SK-N-SH (cell line): ENCODE measurements at regions not wholly inside any gene's neighbourhood (a gene's known extent, or its start where the extent isn't known, plus 50 kb on each side); places are given as distances from the start of the nearest gene placed in this dataset.

Experiments
- CTCF ChIA-PET: fragments of 300-600, 350-600 bp; formaldehyde crosslinking; extraction: SDS; loops from one replicate; lab custom pipeline; 2021; lab: Yijun Ruan, JAX
- POLR2A ChIA-PET: fragments of 350-600 bp; sonication (Branson Sonifier 250); formaldehyde crosslinking; extraction: SDS; loops from one replicate; lab custom pipeline; 2020; ENCODE audit warnings: antibody characterized with exemption, inconsistent platforms; lab: Yijun Ruan, JAX
- DNase-seq: peaks from one replicate; pipeline ENCODE4 v3.0.0; 2012
- H2AFZ ChIP-seq: fragments of 200-600 bp; sonication (generic); 2 replicates; pipeline ENCODE4 v1.8.1; 2016; ENCODE audit warnings: antibody characterized with exemption, mild to moderate bottlenecking, low read depth
- H3F3A ChIP-seq: fragments of 200-600 bp; sonication (generic); replicated peaks from 2 replicates; pipeline ENCODE3; 2016; ENCODE audit warnings: antibody characterized with exemption, mild to moderate bottlenecking; ENCODE audit not compliant: insufficient read depth
- H3K27ac ChIP-seq, 2 experiments: fragments of 200-500 bp in 1 of 2; fragments of 200-600 bp in 1 of 2; sonication (Bioruptor generic) in 1 of 2; sonication (generic), shearing (Covaris generic) in 1 of 2; 2 replicates each; pipeline versions ENCODE4 v1.5.1 to v1.6.1; 2014 to 2016; ENCODE audit warnings: low read depth in 2 of 2, inconsistent platforms in 1 of 2, low read length in 1 of 2, mild to moderate bottlenecking in 1 of 2, mixed read lengths in 1 of 2
- H3K27me3 ChIP-seq: fragments of 200-600 bp; sonication (generic), shearing (Covaris generic); 2 replicates; pipeline ENCODE4 v1.6.1; 2016; ENCODE audit warnings: mixed run types; ENCODE audit not compliant: insufficient read depth
- H3K36me3 ChIP-seq, 2 experiments: fragments of 200-500 bp in 1 of 2; fragments of 200-600 bp in 1 of 2; sonication (Bioruptor generic) in 1 of 2; sonication (generic) in 1 of 2; replicated peaks in 1 of 2; 2 replicates each; pipeline versions ENCODE3 to v1.5.1; 2014 to 2016; ENCODE audit warnings: low read length in 1 of 2, mild to moderate bottlenecking in 1 of 2; ENCODE audit not compliant: insufficient read depth in 2 of 2, control insufficient read depth in 1 of 2
- H3K4me1 ChIP-seq, 2 experiments: fragments of 200-500 bp in 1 of 2; fragments of 200-600 bp in 1 of 2; sonication (Bioruptor generic) in 1 of 2; sonication (generic), shearing (Covaris generic) in 1 of 2; 2 replicates each; pipeline versions ENCODE4 v1.5.1 to v1.6.1; 2014 to 2016; ENCODE audit warnings: low read depth in 1 of 2, low read length in 1 of 2, mixed run types in 1 of 2; ENCODE audit not compliant: insufficient read depth in 2 of 2, control insufficient read depth in 1 of 2
- H3K4me2 ChIP-seq: fragments of 200-600 bp; sonication (generic), shearing (Covaris generic); 2 replicates; pipeline ENCODE4 v1.6.1; 2017; ENCODE audit warnings: mixed run types
- H3K4me3 ChIP-seq, 2 experiments: fragments of 200-500 bp in 1 of 2; fragments of 200-600 bp in 1 of 2; sonication (Bioruptor generic) in 1 of 2; sonication (generic), shearing (Covaris generic) in 1 of 2; 2 replicates each; pipeline versions ENCODE4 v1.5.1 to v1.8.1; 2014 to 2016; ENCODE audit warnings: low read depth in 2 of 2, inconsistent platforms in 1 of 2, low read length in 1 of 2, mild to moderate bottlenecking in 1 of 2, mixed read lengths in 1 of 2, moderate library complexity in 1 of 2
- H3K79me2 ChIP-seq: fragments of 200-600 bp; sonication (generic); 2 replicates; pipeline ENCODE4 v1.8.1; 2017; ENCODE audit warnings: mild to moderate bottlenecking; ENCODE audit not compliant: insufficient read depth
- H3K9ac ChIP-seq: fragments of 200-600 bp; sonication (generic); 2 replicates; pipeline ENCODE4 v1.6.1; 2017; ENCODE audit warnings: mixed run types
- H3K9me2 ChIP-seq: fragments of 200-600 bp; sonication (generic); 2 replicates; pipeline ENCODE4 v1.6.1; 2017; ENCODE audit warnings: mixed run types
- H3K9me3 ChIP-seq: fragments of 200-600 bp; sonication (generic); 2 replicates; pipeline ENCODE4 v1.6.1; 2017; ENCODE audit warnings: mixed run types, mild to moderate bottlenecking, moderate library complexity
- H4K20me1 ChIP-seq: fragments of 200-600 bp; sonication (generic); 2 replicates; pipeline ENCODE4 v1.6.1; 2017; ENCODE audit warnings: mild to moderate bottlenecking, mixed run types; ENCODE audit not compliant: insufficient read depth
- CTCF ChIP-seq: fragments of 200-600 bp; sonication (generic); IDR thresholded peaks from 2 replicates; pipeline ENCODE4 v1.6.1; 2017; ENCODE audit warnings: antibody characterized with exemption, mild to moderate bottlenecking, moderate library complexity
- ELF1 ChIP-seq: IDR thresholded peaks from 2 replicates; pipeline ENCODE4 v1.4.0; 2012
- EP300 ChIP-seq, 2 experiments: IDR thresholded peaks; 2 replicates each; pipeline versions ENCODE4 v1.4.0 to v1.6.1; 2012; ENCODE audit warnings: borderline replicate concordance in 1 of 2, low read depth in 1 of 2, low read length in 1 of 2
- EZH2phosphoT487 ChIP-seq: fragments of 200-600 bp; sonication (generic); IDR thresholded peaks from 2 replicates; pipeline ENCODE4 v1.6.1; 2017; ENCODE audit warnings: low read depth, mixed run types, mild to moderate bottlenecking, antibody characterized with exemption, moderate library complexity, borderline replicate concordance
- FOXM1 ChIP-seq: IDR thresholded peaks from 2 replicates; pipeline ENCODE4 v1.4.0; 2012; ENCODE audit warnings: low read depth, mild to moderate bottlenecking
- GABPA ChIP-seq: IDR thresholded peaks from 2 replicates; pipeline ENCODE4 v1.4.0; 2012; ENCODE audit warnings: low read depth, mild to moderate bottlenecking
- GATA2 ChIP-seq: sonication (generic); formaldehyde crosslinking; IDR thresholded peaks from 2 replicates; pipeline ENCODE4 v1.5.0; 2020; ENCODE audit warnings: mild to moderate bottlenecking, missing genetic modification reagents
- JUND ChIP-seq: IDR thresholded peaks from 2 replicates; pipeline ENCODE4 v1.4.0; 2012
- MEF2A ChIP-seq: IDR thresholded peaks from 2 replicates; pipeline ENCODE4 v1.4.0; 2012; ENCODE audit warnings: low read depth, borderline replicate concordance
- NRF1 ChIP-seq: IDR thresholded peaks from 2 replicates; pipeline ENCODE4 v1.6.1; 2012; ENCODE audit warnings: low read depth, mild to moderate bottlenecking, low read length
- RAD21 ChIP-seq: IDR thresholded peaks from 2 replicates; pipeline ENCODE4 v1.6.1; 2012; ENCODE audit warnings: mild to moderate bottlenecking, low read length
- RCOR1 ChIP-seq: fragments of 150-350 bp; IDR thresholded peaks from 2 replicates; pipeline ENCODE4 v1.6.1; 2017; ENCODE audit warnings: antibody characterized with exemption, low read length
- REST ChIP-seq: IDR thresholded peaks from 2 replicates; pipeline ENCODE4 v1.6.1; 2012; ENCODE audit warnings: mild to moderate bottlenecking, low read depth, low read length, moderate library complexity
- RFX5 ChIP-seq: IDR thresholded peaks from 2 replicates; pipeline ENCODE4 v1.6.1; 2012; ENCODE audit warnings: mild to moderate bottlenecking, improper control_type of control experiment, low read length
- TAF1 ChIP-seq: IDR thresholded peaks from 2 replicates; pipeline ENCODE4 v1.6.1; 2012; ENCODE audit warnings: low read depth, mild to moderate bottlenecking, low read length, moderate library complexity, borderline replicate concordance
- TEAD4 ChIP-seq: IDR thresholded peaks from 2 replicates; pipeline ENCODE4 v1.4.0; 2012; ENCODE audit warnings: mild to moderate bottlenecking, borderline replicate concordance; ENCODE audit not compliant: insufficient read depth
- USF2 ChIP-seq: fragments of 150-350 bp; IDR thresholded peaks from 2 replicates; pipeline ENCODE4 v1.6.1; 2017; ENCODE audit warnings: antibody characterized with exemption, low read length, low read depth, borderline replicate concordance
- YY1 ChIP-seq: IDR thresholded peaks from 2 replicates; pipeline ENCODE4 v1.4.0; 2012; ENCODE audit warnings: low read depth, mild to moderate bottlenecking
- ZBTB33 ChIP-seq: IDR thresholded peaks from 2 replicates; pipeline ENCODE4 v1.4.0; 2012; ENCODE audit warnings: low read depth, borderline replicate concordance

- TF ChIP-seq TEAD4 (no peak), EP300 (IDR thresholded peaks at IDR 0.05; ENCODE audit: borderline replicate concordance in 1 of 2, low read depth in 1 of 2, low read length in 1 of 2) (no peak), EZH2phosphoT487 (no peak), NRF1 (no peak), ZBTB33 (no peak), CTCF (no peak), MEF2A (no peak), JUND (no peak)
- TF ChIP-seq, all 33 proteins: peak for 0
Measured at GRCh38 chr2:181313845-181314244, 143.3 kb upstream of the ITGA4 start (continued).

- ChIA-PET CTCF (interaction anchor here (1.8 kb wide), 1 partner anchor 13 kb away, joined by 4 read pairs; no protein-coding TSS in a partner anchor), POLR2A (no interaction called here)
- H3F3A ChIP-seq = no peaks in the 10 kb centered on the region
- no peaks in the 10 kb centered on the region for H3K36me3 ChIP-seq
- TF ChIP-seq REST (no peak), TAF1 (no peak), GATA2 (no peak), YY1 (no peak), RCOR1 (no peak), RAD21 (no peak), FOXM1 (no peak), RFX5 (no peak), TEAD4 (no peak), USF2 (no peak), ELF1 (no peak), GABPA (no peak)
- H3K4me3 ChIP-seq = no peak overlapping the region
- no peaks in the 10 kb centered on the region for H3K4me1 ChIP-seq
- H2AFZ ChIP-seq = no peak overlapping the region
- H4K20me1 ChIP-seq = no peaks in the 10 kb centered on the region
- H3K79me2 ChIP-seq = no peaks in the 10 kb centered on the region
- H3K9ac ChIP-seq = no peak overlapping the region
- DNase-seq = no peak
- no peaks in the 10 kb centered on the region for H3K9me3 ChIP-seq
- no peaks in the 10 kb centered on the region for H3K27me3 ChIP-seq
- no peak overlapping the region for H3K27ac ChIP-seq
- H3K9me2 ChIP-seq = no peaks in the 10 kb centered on the region
- H3K4me2 ChIP-seq = no peak overlapping the region
Measured at GRCh38 chr2:181314551-181314950, 142.6 kb upstream of the ITGA4 start.
